ENCODE measurements at regions not wholly inside any gene's neighbourhood (a gene's known extent, or its start where the extent isn't known, plus 50 kb on each side); places are given as distances from the start of the nearest gene placed in this dataset.

DNA sequence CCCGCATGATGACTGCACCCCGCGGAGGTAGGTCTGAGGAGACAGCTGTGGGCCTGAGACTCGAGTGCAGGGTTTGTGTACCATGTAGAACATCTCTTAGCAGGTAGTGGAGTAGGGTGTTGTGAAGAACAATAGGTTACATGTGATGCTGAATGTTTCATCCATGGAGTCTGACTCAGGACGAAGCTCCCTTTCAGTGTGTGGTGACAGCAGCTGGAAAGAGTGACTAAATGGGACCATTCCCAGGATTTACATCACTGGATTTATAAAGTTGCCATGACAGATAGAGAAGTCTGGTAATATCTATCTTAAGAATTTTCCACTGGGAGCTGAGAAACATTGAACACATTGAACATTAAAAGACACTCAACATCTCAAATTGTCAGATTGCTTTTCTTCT, 259.6 kb upstream of the RGS6 start:
- TF ChIP-seq, protein P1, sequence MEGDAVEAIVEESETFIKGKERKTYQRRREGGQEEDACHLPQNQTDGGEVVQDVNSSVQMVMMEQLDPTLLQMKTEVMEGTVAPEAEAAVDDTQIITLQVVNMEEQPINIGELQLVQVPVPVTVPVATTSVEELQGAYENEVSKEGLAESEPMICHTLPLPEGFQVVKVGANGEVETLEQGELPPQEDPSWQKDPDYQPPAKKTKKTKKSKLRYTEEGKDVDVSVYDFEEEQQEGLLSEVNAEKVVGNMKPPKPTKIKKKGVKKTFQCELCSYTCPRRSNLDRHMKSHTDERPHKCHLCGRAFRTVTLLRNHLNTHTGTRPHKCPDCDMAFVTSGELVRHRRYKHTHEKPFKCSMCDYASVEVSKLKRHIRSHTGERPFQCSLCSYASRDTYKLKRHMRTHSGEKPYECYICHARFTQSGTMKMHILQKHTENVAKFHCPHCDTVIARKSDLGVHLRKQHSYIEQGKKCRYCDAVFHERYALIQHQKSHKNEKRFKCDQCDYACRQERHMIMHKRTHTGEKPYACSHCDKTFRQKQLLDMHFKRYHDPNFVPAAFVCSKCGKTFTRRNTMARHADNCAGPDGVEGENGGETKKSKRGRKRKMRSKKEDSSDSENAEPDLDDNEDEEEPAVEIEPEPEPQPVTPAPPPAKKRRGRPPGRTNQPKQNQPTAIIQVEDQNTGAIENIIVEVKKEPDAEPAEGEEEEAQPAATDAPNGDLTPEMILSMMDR (IDR thresholded peaks at IDR 0.05; ENCODE audit: low read depth, low read length): no peak
- no peak for TF ChIP-seq POLR2A (IDR thresholded peaks at IDR 0.05; ENCODE audit: extremely low read depth, insufficient read length)
- TF ChIP-seq, protein P2, sequence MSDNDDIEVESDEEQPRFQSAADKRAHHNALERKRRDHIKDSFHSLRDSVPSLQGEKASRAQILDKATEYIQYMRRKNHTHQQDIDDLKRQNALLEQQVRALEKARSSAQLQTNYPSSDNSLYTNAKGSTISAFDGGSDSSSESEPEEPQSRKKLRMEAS (IDR thresholded peaks at IDR 0.05; ENCODE audit: low read depth, low read length): no peak

All from NB4 (cell line).